ENCODE measurements at regions not wholly inside any gene's neighbourhood (a gene's known extent, or its start where the extent isn't known, plus 50 kb on each side); places are given as distances from the start of the nearest gene placed in this dataset.

GRCh38 chr6:21824431-21825177, 231.1 kb downstream of the SOX4 start:
- Histone ChIP-seq H3K27me3 (ENCODE audit: insufficient read depth, poor library complexity, severe bottlenecking) (no peaks in the 10 kb centered on the region), H3K27ac (replicated peaks) (no peak overlapping the region), H3K4me3 (replicated peaks; ENCODE audit: insufficient read depth, low read length) (no peak overlapping the region)
- DNase-seq (ENCODE audit: low read depth in 1 of 2, low spot score in 1 of 2): no peak
- TF ChIP-seq, protein P1, sequence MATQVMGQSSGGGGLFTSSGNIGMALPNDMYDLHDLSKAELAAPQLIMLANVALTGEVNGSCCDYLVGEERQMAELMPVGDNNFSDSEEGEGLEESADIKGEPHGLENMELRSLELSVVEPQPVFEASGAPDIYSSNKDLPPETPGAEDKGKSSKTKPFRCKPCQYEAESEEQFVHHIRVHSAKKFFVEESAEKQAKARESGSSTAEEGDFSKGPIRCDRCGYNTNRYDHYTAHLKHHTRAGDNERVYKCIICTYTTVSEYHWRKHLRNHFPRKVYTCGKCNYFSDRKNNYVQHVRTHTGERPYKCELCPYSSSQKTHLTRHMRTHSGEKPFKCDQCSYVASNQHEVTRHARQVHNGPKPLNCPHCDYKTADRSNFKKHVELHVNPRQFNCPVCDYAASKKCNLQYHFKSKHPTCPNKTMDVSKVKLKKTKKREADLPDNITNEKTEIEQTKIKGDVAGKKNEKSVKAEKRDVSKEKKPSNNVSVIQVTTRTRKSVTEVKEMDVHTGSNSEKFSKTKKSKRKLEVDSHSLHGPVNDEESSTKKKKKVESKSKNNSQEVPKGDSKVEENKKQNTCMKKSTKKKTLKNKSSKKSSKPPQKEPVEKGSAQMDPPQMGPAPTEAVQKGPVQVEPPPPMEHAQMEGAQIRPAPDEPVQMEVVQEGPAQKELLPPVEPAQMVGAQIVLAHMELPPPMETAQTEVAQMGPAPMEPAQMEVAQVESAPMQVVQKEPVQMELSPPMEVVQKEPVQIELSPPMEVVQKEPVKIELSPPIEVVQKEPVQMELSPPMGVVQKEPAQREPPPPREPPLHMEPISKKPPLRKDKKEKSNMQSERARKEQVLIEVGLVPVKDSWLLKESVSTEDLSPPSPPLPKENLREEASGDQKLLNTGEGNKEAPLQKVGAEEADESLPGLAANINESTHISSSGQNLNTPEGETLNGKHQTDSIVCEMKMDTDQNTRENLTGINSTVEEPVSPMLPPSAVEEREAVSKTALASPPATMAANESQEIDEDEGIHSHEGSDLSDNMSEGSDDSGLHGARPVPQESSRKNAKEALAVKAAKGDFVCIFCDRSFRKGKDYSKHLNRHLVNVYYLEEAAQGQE (IDR thresholded peaks at IDR 0.05; ENCODE audit: insufficient replicate concordance, low read depth): no peak
- no peak for TF ChIP-seq POLR2AphosphoS5 (IDR thresholded peaks at IDR 0.05; ENCODE audit: low read depth)
- no peak for TF ChIP-seq SPI1 (IDR thresholded peaks at IDR 0.05; ENCODE audit: borderline replicate concordance, low read depth)
- TF ChIP-seq CTCF (IDR thresholded peaks at IDR 0.05; ENCODE audit: insufficient read depth, low read length): no peak
- TF ChIP-seq GABPA (IDR thresholded peaks at IDR 0.05; ENCODE audit: low read depth): no peak

DNA sequence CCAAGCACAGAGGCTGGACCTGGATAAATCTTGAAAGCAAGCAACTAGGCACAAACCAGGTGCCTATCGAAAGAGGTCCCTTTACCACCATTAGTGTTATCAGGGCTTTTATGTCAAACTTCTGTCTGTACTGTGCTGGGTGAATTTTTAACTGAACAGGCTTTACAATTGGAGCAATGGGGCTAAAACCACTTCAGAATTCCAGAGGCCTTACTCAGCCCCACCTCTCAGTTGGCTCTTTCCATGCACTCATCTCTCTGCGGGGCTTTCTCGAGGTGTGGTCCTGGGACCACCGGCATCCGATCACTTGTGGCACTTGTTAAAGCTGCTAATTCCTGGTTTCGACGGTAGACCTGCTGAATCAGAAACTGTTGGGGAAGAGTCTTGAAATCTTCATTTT, 232.5 kb downstream of the SOX4 start:
- no peak for DNase-seq (ENCODE audit: low read depth in 1 of 2, low spot score in 1 of 2)
- H3K4me3 ChIP-seq (replicated peaks; ENCODE audit: insufficient read depth, low read length): no peak overlapping the region
- no peaks in the 10 kb centered on the region for H3K27me3 ChIP-seq (ENCODE audit: insufficient read depth, poor library complexity, severe bottlenecking)
- H3K27ac ChIP-seq (replicated peaks): no peak overlapping the region
- TF ChIP-seq SPI1 (IDR thresholded peaks at IDR 0.05; ENCODE audit: borderline replicate concordance, low read depth): no peak
- TF ChIP-seq, protein P1 (IDR thresholded peaks at IDR 0.05; ENCODE audit: insufficient replicate concordance, low read depth): no peak
- no peak for TF ChIP-seq GABPA (IDR thresholded peaks at IDR 0.05; ENCODE audit: low read depth)
- no peak for TF ChIP-seq CTCF (IDR thresholded peaks at IDR 0.05; ENCODE audit: insufficient read depth, low read length)
- TF ChIP-seq POLR2AphosphoS5 (IDR thresholded peaks at IDR 0.05; ENCODE audit: low read depth): no peak

DNA sequence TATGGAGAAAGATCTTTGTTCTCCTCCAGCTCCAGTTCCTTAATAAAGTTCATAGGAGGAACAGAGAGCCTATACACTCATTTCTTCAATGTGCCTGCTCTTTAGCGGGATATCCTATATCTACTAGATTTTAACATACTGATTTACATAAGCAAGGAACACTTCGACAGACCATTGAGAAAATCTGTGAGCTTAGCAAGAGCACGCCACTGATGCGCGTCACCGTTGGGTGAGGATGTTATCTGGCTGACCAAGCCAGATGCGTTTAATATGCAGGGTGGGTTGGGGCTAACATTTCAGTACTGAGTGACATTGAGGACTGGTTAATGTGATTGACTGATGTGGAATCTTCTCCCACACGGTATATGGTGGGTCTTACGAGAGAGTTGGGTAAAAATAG, 233.4 kb downstream of the SOX4 start:
- no peak for DNase-seq (ENCODE audit: low read depth in 1 of 2, low spot score in 1 of 2)
- TF ChIP-seq CTCF (IDR thresholded peaks at IDR 0.05; ENCODE audit: insufficient read depth, low read length) (no peak), GABPA (IDR thresholded peaks at IDR 0.05; ENCODE audit: low read depth) (no peak), POLR2AphosphoS5 (IDR thresholded peaks at IDR 0.05; ENCODE audit: low read depth) (no peak), SPI1 (IDR thresholded peaks at IDR 0.05; ENCODE audit: borderline replicate concordance, low read depth) (no peak)
- TF ChIP-seq, protein P1 (IDR thresholded peaks at IDR 0.05; ENCODE audit: insufficient replicate concordance, low read depth): no peak
- no peak overlapping the region for H3K4me3 ChIP-seq (replicated peaks; ENCODE audit: insufficient read depth, low read length)
- H3K27ac ChIP-seq (replicated peaks): no peak overlapping the region
- H3K27me3 ChIP-seq (ENCODE audit: insufficient read depth, poor library complexity, severe bottlenecking): no peaks in the 10 kb centered on the region
